GM11168 (cell line): ENCODE measurements at regions not wholly inside any gene's neighbourhood (a gene's known extent, or its start where the extent isn't known, plus 50 kb on each side); places are given as distances from the start of the nearest gene placed in this dataset.

ENCODE experiments used
- in situ Hi-C: fragments of 300-500 bp; cut with MboI; formaldehyde crosslinking; loops from one replicate; pipeline ENCODE4 v1.12.0; 2022; ENCODE audit warnings: low sequenced_read_pairs; ENCODE audit not compliant: unreplicated experiment

DNA sequence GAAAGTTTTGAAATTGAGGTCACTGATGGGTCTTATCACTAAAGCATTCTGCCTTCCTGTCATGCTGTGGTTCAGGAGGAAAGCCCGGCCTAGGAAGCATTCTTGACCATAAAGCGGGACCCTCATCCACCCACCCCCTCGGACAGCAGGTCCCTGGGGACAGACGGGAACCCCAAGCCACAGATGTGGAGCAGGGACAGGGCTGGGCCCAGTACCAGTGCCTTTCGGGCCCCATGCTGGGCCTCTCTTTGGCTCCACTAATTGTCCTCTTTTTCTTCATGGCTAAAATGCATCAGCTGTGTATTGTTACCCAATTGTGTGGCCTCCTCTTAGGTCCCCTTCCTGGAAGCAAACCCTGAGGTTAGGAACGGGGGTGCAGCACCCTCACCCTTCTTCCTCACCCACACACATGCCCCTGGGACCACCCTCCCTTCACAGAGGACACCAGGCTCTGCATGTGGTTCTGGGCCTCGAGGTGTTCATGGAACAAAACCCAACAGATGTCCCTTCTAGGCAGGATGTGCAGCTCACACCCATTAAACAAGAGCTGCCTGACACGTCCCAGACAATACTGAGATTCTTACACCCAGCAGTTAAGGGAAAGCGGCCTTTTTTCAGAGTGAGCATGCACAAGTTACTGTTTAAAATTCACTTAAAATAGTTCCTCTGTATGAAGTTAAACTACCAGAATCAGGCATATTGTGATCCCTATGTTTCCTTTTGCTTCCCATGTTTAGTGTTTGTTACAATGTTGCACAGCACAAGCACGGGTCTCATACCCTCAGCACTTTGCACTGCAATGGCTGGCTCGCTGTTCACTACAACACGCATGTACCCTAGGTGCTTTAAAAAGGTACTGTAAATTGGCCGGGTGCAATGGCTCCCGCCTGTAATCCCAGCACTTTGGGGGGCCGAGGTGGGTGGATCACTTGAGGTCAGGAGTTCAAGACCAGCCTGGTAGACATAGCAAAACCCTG is 807.6 kb downstream of the BRD1 start:
- in situ Hi-C loops: no loop called here

DNA sequence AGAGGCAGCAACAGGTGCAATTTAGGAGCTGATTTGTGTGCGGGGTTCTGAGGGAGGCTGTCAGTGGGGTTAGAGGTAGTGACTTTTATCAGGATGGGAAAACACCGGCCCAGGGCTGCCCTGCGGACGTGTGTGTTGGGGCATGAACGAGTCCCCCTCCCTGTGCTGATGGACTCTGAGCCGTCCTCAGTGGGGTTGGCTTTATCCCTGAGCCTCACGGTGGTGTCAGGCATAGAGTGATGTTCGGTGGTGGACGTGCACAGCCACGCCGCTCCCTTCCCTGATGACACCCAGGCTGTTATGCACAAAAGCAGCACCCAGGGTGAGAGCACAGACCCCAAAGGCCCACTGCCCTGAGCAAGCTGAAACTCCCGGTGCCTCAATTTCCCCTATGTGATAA is 809.1 kb downstream of the BRD1 start:
- in situ Hi-C loops: no loop called here

- in situ Hi-C loops: no loop called here
Measured at GRCh38 chr22:49017482-49018329, 810.0 kb downstream of the BRD1 start.

GRCh38 chr22:49016909-49017481 is 810.7 kb downstream of the BRD1 start:
- in situ Hi-C loops: no loop called here

DNA sequence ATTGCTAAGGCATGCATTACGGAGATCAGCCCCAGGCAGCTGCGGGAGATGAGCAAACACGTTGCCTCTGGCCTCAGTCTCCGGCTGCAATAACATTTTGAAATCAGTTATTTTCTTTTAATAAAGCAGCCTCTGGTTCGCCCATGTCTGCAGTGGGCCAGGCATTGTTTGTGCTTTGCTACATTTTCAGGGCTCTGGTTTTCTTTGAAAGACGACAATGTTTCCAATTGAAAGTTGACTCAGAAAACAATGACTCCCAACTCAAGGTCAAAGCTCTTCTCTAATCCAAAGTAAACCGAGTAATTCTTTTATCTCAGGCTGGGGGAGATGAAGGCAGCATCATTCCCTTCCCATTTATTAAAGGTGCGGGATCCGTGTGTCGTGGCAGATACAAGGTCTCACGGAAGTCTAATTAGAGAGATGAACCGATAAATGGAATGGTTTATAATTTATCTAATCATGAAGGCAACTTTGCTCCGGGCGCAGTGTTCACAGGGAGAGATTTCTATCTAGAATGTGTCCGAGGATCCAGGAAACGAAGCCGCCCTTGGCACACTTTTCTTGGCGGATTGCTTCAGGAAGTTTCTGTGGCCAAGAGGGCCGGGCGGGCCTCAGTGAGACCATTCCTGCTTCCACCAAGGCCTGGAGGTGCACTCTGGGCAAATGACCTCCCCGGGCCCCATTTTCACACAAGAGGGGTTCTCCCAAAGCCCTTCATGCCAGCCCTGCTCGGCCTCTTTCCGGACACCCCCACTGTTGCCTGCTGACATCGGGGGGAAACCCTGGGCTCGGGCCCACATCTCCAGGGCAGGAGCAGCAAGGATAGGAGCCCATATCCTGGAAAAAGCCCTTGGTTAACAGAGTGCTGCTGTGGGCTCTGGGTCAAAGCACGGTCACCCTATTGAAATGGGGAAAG is 811.4 kb downstream of the BRD1 start:
- in situ Hi-C loops: no loop called here

- in situ Hi-C loops: no loop called here
Measured at GRCh38 chr22:49015459-49015858, 812.2 kb downstream of the BRD1 start.

- in situ Hi-C loops: no loop called here
Measured at GRCh38 chr22:49014227-49015201, 813.2 kb downstream of the BRD1 start.

DNA sequence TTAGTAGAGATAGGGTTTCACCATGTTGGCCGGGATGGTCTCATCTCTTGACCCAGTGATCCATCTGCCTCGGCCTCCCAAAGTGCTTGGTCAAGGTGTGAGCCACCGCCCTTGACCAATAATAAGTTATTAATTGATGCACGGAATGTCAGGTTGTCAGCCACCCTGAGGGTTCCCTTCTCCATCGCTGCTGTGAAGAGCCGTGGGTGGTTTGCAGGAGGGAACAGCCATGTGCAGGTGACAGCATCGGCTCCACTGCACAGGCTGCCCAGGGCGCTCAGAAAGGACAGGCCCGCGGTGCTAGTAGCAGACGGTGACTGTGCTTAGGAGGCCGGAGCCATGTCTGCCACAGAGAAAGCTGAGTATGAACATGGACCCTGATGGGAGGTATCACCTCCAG is 814.0 kb downstream of the BRD1 start:
- in situ Hi-C loops: no loop called here

GRCh38 chr22:49012712-49013395 is 814.8 kb downstream of the BRD1 start:
- in situ Hi-C loops: no loop called here

DNA sequence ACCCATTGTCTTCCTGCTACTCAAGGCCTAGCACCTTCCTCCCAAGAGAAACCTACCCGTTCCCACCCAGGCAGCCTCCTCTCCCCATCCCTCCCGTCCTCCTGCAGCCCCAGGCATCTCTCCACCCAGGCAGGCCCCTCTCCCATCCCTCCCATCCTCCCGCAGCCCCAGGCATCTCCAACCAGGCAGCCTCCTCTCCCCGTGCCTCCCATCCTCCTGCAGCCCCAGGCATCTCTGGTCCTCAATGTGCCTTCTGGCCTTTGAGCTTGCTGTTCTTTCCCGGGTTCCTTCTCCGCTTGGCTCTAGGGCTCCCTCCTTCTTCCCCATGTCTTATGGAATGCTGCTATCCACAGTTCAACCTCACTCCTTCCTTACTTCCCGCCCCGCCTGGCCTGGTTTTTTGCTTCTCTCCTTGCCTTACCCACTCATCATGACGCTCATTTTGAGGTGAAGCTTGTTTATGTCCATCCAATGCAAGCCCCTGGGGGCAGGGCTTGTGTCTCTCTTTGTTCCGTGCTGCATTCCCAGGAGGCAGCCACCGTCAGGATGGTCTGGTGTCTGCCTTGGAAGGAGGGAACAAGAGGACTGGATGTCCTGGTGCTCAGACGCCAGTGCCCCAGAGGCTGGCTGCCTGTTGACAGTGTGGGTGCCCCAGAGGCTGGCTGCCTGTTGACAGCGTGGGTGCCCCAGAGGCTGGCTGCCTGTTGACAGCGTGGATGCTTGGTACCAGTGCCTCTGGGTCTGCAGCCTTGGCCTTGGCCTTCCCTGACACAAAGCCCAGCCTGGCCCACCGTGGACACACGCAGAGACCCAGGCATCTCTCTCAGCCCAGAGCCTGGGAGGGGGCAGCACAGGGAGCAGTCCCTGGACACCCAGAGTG is 815.7 kb downstream of the BRD1 start:
- in situ Hi-C loops: no loop called here

DNA sequence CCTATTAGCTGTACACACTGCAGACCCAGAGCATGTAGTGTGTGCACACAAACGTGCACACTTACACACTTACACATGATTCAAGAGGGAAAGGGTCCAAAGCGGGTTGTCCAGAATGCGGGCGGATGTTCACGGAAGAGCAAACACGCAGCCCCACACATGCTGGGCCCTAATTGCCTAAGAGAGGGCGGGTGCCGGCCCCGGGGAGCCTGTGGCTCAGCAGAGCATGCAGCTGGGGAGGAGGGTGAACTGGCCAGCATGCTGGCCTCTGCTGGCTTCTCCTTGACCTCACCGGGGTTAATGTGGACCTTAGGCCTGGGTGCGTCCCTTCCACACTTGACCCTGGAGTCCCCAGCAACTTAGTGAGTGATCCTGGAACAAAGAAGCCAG is 816.3 kb downstream of the BRD1 start:
- in situ Hi-C loops: no loop called here

DNA sequence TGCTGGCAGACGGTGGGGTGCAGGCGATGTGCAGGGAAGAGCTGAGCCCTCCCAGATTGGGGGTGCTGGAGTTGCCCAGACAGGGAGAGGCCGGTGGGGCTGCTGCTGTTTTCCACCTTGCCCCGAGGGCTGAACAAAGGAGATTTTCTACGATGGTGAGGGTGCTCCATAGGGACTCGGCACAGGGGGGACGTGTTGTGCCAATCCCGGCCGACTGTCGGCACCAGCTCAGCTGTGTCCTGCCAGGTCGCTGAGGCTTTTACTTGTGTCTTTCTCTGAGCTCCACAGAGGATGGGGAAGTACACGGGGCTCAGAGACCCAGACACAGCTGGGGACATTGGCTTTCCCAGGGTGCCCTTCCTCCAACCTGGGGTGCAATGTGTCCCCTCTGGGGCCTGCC is 816.8 kb downstream of the BRD1 start:
- in situ Hi-C loops: no loop called here

GRCh38 chr22:49010070-49010863 is 817.4 kb downstream of the BRD1 start:
- in situ Hi-C loops: no loop called here

- in situ Hi-C loops: no loop called here
Measured at GRCh38 chr22:49009359-49010063, 818.2 kb downstream of the BRD1 start.

GRCh38 chr22:49008682-49009235 is 818.9 kb downstream of the BRD1 start:
- in situ Hi-C loops: no loop called here
